Fibroblast of the aortic adventitia (primary cell): ENCODE measurements at regions not wholly inside any gene's neighbourhood (a gene's known extent, or its start where the extent isn't known, plus 50 kb on each side); places are given as distances from the start of the nearest gene placed in this dataset.

Experiments
- DNase-seq: peaks from one replicate; pipeline ENCODE4 v3.0.0-alpha.2; 2010; ENCODE audit warnings: low read depth
- H3K4me3 ChIP-seq: 2 replicates; pipeline ENCODE4 v1.5.1; 2011; ENCODE audit warnings: low read depth, mild to moderate bottlenecking, control low read depth, low read length, moderate library complexity
- TF ChIP-seq, protein P1 (sequence below): IDR thresholded peaks from 2 replicates; pipeline ENCODE4 v1.5.1; 2011; ENCODE audit warnings: mild to moderate bottlenecking, low read length, control low read depth, inconsistent platforms; ENCODE audit not compliant: insufficient read depth

DNA sequence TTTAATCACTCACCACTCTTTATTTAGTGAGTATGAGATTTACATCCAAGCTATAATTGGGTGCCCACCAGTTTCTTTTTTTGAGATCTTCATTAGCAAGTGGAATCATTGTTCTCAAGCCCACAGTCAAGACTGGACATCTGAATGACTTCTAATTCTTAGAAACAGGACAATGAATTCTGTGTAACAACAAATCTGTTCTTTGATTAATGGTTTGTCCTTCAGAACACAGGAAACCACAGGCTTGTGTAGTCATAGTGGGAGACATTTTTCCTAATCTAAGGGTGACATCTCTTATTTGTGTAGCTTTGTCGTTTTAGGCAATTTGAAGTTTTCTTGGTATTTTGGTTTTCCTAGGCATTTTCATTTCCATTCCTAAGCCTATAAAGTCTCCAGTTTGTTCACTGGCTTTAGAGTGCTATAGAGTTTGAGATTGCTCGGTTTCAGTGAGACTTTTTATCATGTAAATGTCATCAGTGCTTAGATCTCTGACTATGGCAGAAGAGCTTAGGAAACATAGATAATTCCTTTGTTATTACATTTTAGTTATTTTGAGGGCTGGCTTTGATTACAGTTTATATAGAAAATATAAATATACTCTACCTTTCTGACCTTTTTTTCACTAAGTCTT, 903.9 kb upstream of the MAP3K7 start:
- no peak overlapping the region for H3K4me3 ChIP-seq
- DNase-seq, result no peak
- TF ChIP-seq, protein P1, sequence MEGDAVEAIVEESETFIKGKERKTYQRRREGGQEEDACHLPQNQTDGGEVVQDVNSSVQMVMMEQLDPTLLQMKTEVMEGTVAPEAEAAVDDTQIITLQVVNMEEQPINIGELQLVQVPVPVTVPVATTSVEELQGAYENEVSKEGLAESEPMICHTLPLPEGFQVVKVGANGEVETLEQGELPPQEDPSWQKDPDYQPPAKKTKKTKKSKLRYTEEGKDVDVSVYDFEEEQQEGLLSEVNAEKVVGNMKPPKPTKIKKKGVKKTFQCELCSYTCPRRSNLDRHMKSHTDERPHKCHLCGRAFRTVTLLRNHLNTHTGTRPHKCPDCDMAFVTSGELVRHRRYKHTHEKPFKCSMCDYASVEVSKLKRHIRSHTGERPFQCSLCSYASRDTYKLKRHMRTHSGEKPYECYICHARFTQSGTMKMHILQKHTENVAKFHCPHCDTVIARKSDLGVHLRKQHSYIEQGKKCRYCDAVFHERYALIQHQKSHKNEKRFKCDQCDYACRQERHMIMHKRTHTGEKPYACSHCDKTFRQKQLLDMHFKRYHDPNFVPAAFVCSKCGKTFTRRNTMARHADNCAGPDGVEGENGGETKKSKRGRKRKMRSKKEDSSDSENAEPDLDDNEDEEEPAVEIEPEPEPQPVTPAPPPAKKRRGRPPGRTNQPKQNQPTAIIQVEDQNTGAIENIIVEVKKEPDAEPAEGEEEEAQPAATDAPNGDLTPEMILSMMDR, result no peak

DNA sequence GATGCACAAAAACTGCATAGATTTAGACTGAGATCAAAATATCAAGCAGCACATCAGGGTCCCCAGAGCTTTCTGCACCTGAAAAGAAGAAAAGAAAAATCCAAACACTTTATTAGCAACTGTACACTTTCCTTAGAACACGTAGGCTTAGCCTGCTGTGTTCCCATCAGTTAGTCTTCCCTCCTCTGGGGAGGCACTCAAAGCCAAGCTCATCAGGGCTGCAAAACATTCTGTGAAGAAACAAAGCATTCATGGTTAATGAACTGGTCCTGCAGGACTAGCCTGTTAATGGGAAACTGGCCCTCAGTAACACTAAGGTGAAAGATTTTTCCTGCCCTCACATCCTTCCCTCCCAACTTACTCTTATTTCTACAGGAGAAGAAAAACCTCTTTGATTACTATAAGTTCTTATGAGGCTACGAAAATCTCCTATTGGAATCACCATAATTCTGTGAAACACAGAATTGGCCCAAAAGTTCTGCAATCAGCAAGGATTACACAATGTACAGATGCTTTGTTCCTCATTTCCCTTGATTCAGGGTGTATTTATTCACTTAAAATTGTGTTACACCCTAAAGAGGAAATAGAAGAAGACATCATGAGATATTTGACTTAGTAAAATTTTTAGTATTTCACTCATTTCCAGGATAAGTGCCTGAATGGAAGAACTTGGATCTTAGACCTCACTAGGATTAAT, 901.0 kb upstream of the MAP3K7 start:
- TF ChIP-seq, protein P1, result no peak
- no peak overlapping the region for H3K4me3 ChIP-seq
- DNase-seq, result no peak

DNA sequence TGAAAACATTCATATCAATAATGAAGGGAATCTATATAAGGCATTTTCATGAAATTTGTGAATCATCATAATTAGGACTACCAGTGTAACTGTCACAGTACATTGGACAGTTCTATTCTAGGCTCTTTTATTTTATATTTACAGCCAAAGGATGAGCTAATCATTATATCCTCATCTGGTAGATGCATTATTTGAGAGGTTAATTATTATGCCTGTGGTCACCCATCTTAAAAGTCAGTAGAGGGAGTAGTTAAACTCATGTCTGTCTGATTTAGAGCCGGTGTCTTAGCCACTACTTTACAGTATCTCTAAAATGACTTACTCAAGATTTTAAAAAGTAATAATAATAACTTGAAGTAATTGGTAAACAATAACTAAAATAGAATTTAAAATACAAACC, 899.3 kb upstream of the MAP3K7 start:
- no peak overlapping the region for H3K4me3 ChIP-seq
- TF ChIP-seq, protein P1, result no peak
- DNase-seq, result no peak

DNA sequence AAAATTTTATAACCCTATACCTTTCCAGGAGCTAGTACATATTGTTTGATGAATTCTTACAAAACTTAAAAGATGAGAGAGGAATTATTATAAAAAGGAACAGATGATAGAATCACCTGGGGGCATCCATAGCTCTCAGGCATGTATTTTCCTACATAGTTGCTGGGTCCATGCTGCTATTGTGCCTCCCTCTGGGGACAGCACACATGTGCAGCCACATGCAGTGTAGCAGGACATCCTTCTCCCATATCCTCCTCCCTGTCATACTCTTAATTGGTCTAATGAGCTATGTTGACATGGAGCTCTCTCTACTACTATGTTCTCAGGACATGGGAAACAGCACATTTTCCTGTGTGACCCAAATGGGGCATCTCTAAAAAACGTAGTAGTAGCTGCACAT, 898.2 kb upstream of the MAP3K7 start:
- TF ChIP-seq, protein P1, result no peak
- no peak for DNase-seq
- no peak overlapping the region for H3K4me3 ChIP-seq

DNA sequence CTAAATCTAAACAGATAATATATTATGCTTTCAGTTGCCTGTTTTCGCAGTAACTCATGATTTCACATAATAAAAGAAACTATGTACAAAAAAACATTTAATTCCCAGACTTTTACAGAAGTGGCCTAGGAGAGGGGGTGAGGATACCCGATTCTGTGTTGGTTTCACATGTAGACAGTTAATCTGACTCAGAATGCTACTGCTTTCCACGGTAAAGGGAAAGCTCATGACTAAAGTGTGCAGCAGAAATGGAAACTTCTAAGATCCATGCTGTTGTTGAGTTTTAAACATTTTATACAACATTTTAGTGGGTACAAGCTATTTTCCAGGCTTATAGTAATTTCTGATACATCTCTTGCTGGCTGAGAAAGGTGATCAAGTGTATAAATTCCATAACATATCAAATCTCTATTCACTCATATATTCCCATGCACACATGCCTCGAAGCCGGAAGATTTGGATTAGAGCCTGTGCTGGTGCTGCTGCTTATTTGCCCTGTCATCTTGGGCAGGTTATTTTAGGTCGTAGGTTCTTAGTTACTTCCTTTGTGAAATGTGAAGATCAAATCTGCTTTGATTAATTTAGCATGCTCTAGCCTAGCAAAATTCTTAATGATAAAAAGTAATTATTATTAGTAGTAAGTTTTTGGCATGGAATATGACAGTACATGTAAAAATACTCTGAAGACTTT, 896.7 kb upstream of the MAP3K7 start:
- no peak overlapping the region for H3K4me3 ChIP-seq
- TF ChIP-seq, protein P1, result no peak
- no peak for DNase-seq

DNA sequence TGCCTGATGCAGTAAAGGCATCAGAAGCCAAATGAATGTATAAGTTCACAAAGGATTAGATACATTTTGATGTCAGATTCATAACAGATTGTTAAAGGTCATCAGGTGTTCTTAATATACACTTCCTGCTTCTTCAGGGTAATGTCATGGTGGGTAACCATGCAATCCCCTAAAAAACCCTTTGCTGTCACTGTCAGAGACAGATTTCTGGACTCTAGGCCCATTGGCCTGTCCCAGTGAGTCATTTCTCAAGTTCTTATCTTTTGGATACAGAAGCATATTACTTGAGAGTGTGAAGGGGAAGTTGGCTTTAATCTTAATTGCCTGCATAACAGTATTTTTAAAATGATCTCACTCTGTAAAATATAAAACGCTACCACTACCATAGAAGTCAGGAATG, 895.6 kb upstream of the MAP3K7 start:
- no peak for DNase-seq
- no peak overlapping the region for H3K4me3 ChIP-seq
- TF ChIP-seq, protein P1, result no peak
